ENCODE measurements at regions not wholly inside any gene's neighbourhood (a gene's known extent, or its start where the extent isn't known, plus 50 kb on each side); places are given as distances from the start of the nearest gene placed in this dataset.

GRCh38 chr10:81548160-81548559 is 326.8 kb upstream of the NRG3 start:
- Mint-ChIP-seq H3K27ac (ENCODE audit: unreplicated experiment) (no peak overlapping the region), H3K27me3 (ENCODE audit: unreplicated experiment) (no peaks in the 10 kb centered on the region), H3K36me3 (ENCODE audit: unreplicated experiment) (no peaks in the 10 kb centered on the region), H3K4me3 (ENCODE audit: unreplicated experiment) (no peak overlapping the region), H3K9me3 (ENCODE audit: unreplicated experiment) (peaks cover 39% of the 10 kb centered on the region), H3K4me1 (ENCODE audit: unreplicated experiment) (no peaks in the 10 kb centered on the region)
- DNase-seq (ENCODE audit: extremely low spot score, unreplicated experiment): no peak
- TF ChIP-seq CTCF (IDR thresholded peaks at IDR 0.05): no peak

- Mint-ChIP-seq H3K4me1 (ENCODE audit: unreplicated experiment) (no peaks in the 10 kb centered on the region), H3K36me3 (ENCODE audit: unreplicated experiment) (no peaks in the 10 kb centered on the region), H3K4me3 (ENCODE audit: unreplicated experiment) (no peak overlapping the region), H3K27ac (ENCODE audit: unreplicated experiment) (no peak overlapping the region), H3K9me3 (ENCODE audit: unreplicated experiment) (peaks cover 19% of the 10 kb centered on the region), H3K27me3 (ENCODE audit: unreplicated experiment) (peaks cover 7% of the 10 kb centered on the region)
- no peak for DNase-seq (ENCODE audit: extremely low spot score, unreplicated experiment)
- no peak for TF ChIP-seq CTCF (IDR thresholded peaks at IDR 0.05)
Measured at GRCh38 chr10:81564143-81564542, 310.9 kb upstream of the NRG3 start.

GRCh38 chr10:81569488-81569887 is 305.5 kb upstream of the NRG3 start:
- H3K4me1 Mint-ChIP-seq (ENCODE audit: unreplicated experiment): no peaks in the 10 kb centered on the region
- H3K27me3 Mint-ChIP-seq (ENCODE audit: unreplicated experiment): peaks cover 7% of the 10 kb centered on the region
- no peak overlapping the region for H3K4me3 Mint-ChIP-seq (ENCODE audit: unreplicated experiment)
- no peak overlapping the region for H3K27ac Mint-ChIP-seq (ENCODE audit: unreplicated experiment)
- H3K9me3 Mint-ChIP-seq (ENCODE audit: unreplicated experiment): peaks cover 18% of the 10 kb centered on the region
- H3K36me3 Mint-ChIP-seq (ENCODE audit: unreplicated experiment): no peaks in the 10 kb centered on the region
- no peak for TF ChIP-seq CTCF (IDR thresholded peaks at IDR 0.05)
- DNase-seq (ENCODE audit: extremely low spot score, unreplicated experiment): no peak

GRCh38 chr10:81570349-81570748 is 304.6 kb upstream of the NRG3 start:
- TF ChIP-seq CTCF (IDR thresholded peaks at IDR 0.05): no peak
- Mint-ChIP-seq H3K27ac (ENCODE audit: unreplicated experiment) (no peak overlapping the region), H3K4me3 (ENCODE audit: unreplicated experiment) (no peak overlapping the region), H3K4me1 (ENCODE audit: unreplicated experiment) (no peaks in the 10 kb centered on the region), H3K9me3 (ENCODE audit: unreplicated experiment) (peaks cover 18% of the 10 kb centered on the region), H3K36me3 (ENCODE audit: unreplicated experiment) (no peaks in the 10 kb centered on the region), H3K27me3 (ENCODE audit: unreplicated experiment) (peaks cover 5% of the 10 kb centered on the region)
- DNase-seq (ENCODE audit: extremely low spot score, unreplicated experiment): no peak

GRCh38 chr10:81570878-81571794 is 303.9 kb upstream of the NRG3 start:
- DNase-seq (ENCODE audit: extremely low spot score, unreplicated experiment): no peak
- H3K36me3 Mint-ChIP-seq (ENCODE audit: unreplicated experiment): no peaks in the 10 kb centered on the region
- H3K4me3 Mint-ChIP-seq (ENCODE audit: unreplicated experiment): no peak overlapping the region
- H3K27me3 Mint-ChIP-seq (ENCODE audit: unreplicated experiment): peaks cover 5% of the 10 kb centered on the region
- no peaks in the 10 kb centered on the region for H3K4me1 Mint-ChIP-seq (ENCODE audit: unreplicated experiment)
- no peak overlapping the region for H3K27ac Mint-ChIP-seq (ENCODE audit: unreplicated experiment)
- H3K9me3 Mint-ChIP-seq (ENCODE audit: unreplicated experiment): peaks cover 23% of the 10 kb centered on the region
- TF ChIP-seq CTCF (IDR thresholded peaks at IDR 0.05): no peak

Measured in osteocyte (in vitro differentiated cells).